ENCODE measurements at regions not wholly inside any gene's neighbourhood (a gene's known extent, or its start where the extent isn't known, plus 50 kb on each side); places are given as distances from the start of the nearest gene placed in this dataset.

DNA sequence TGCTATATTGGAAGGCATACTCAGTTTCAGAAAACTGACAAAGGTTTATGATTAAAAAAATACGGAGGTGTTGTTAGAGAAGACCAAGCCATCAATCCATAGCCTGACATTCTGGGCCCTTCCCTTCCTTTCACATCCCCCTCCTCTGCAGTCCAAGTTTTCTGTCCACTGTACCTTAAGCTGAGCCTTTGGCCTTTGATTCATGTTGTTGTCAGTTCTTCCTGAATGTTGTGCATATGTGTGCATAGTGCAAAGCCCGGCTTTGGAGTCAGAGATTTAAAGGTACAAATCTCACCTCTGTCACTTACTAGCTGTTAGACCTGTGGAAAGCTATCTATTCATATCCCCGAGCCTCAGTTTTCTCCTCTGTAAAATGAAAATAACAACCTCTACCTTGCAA lies 104.9 kb upstream of the AGBL1 start:
- Histone ChIP-seq H3K36me3 (ENCODE audit: control insufficient read depth, insufficient read depth, low read length) (no peaks in the 10 kb centered on the region), H3K9me3 (ENCODE audit: control insufficient read depth in 2 of 2, low read length in 2 of 2) (peaks cover 0 to 6% of the 10 kb centered on the region in 2 experiments), H3K27me3 (ENCODE audit: control insufficient read depth, insufficient read depth, low read length) (peaks cover 3% of the 10 kb centered on the region), H3K27ac (ENCODE audit: insufficient read depth, low read length, poor library complexity, severe bottlenecking) (no peak overlapping the region), H3K4me3 (ENCODE audit: low read depth, low read length) (no peak overlapping the region), H3K4me1 (ENCODE audit: control insufficient read depth, insufficient read depth, low read length, poor library complexity, severe bottlenecking) (no peaks in the 10 kb centered on the region)
- ATAC-seq (ENCODE audit: low read depth in 2 of 2): no peak
- no peak overlapping the region for H3K27ac Mint-ChIP-seq
- H3K27me3 Mint-ChIP-seq: peaks cover 14% of the 10 kb centered on the region
- no peaks in the 10 kb centered on the region for H3K4me1 Mint-ChIP-seq
- no peaks in the 10 kb centered on the region for H3K36me3 Mint-ChIP-seq
- no peak for DNase-seq
- no peak overlapping the region for H3K4me3 Mint-ChIP-seq
- peaks cover 0 to 9% (median 6%) of the 10 kb centered on the region in 7 donors for H3K9me3 Mint-ChIP-seq

DNA sequence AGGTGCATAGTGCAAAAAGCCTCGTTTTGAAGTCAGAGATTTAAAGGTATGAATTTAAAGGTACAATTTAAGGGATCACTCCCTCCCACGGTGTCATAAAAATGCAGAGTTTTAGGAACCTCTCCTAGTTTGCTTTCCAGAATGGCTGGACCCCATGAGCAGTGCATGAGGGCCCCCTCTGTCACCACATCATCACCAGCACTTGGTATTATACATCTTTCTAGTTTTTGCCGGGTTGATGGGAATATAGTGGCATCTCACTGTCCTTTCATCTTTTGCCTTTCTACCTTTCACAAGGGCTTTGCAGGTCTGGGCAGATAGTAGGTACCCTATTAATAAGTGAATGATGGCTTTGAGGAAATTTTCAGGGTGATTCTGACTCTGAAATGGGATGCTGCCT lies 103.6 kb upstream of the AGBL1 start:
- peaks cover 0 to 6% of the 10 kb centered on the region in 2 experiments for H3K9me3 ChIP-seq (ENCODE audit: control insufficient read depth in 2 of 2, low read length in 2 of 2)
- Mint-ChIP-seq H3K4me1 (no peaks in the 10 kb centered on the region), H3K36me3 (no peaks in the 10 kb centered on the region), H3K27ac (no peak overlapping the region), H3K27me3 (peaks cover 6% of the 10 kb centered on the region), H3K4me3 (no peak overlapping the region), H3K9me3 (peaks cover 0 to 9% (median 6%) of the 10 kb centered on the region in 7 donors)
- no peak overlapping the region for H3K27ac ChIP-seq (ENCODE audit: insufficient read depth, low read length, poor library complexity, severe bottlenecking)
- ATAC-seq (ENCODE audit: low read depth in 2 of 2) (no peak), DNase-seq (no peak)
- H3K27me3 ChIP-seq (ENCODE audit: control insufficient read depth, insufficient read depth, low read length): peaks cover 3% of the 10 kb centered on the region
- no peaks in the 10 kb centered on the region for H3K4me1 ChIP-seq (ENCODE audit: control insufficient read depth, insufficient read depth, low read length, poor library complexity, severe bottlenecking)
- H3K36me3 ChIP-seq (ENCODE audit: control insufficient read depth, insufficient read depth, low read length): no peaks in the 10 kb centered on the region
- no peak overlapping the region for H3K4me3 ChIP-seq (ENCODE audit: low read depth, low read length)

DNA sequence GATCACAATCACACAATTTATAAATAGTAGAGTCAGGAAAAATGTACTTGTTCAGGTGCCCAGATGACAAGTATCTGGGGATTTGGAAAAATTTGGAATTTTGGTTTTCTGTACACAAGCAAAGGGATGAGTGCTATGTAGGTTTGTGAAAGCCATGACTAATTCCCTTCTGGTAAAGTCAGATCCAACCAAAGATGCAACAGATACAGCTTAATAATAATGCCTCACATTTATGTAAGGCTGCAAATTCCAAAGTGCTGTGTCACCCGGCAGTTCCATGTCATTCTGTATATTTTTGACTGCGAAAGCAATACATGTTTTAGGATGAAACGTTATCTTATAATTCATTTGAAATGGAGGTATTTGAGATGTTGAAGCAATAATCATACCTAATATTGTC lies 102.7 kb upstream of the AGBL1 start:
- DNase-seq (no peak), ATAC-seq (ENCODE audit: low read depth in 2 of 2) (no peak)
- Mint-ChIP-seq H3K9me3 (peaks cover 0 to 9% (median 6%) of the 10 kb centered on the region in 7 donors), H3K4me3 (no peak overlapping the region), H3K27ac (no peak overlapping the region), H3K27me3 (peaks cover 6% of the 10 kb centered on the region), H3K4me1 (no peaks in the 10 kb centered on the region), H3K36me3 (no peaks in the 10 kb centered on the region)
- Histone ChIP-seq H3K27me3 (ENCODE audit: control insufficient read depth, insufficient read depth, low read length) (peaks cover 3% of the 10 kb centered on the region), H3K4me3 (ENCODE audit: low read depth, low read length) (no peak overlapping the region), H3K27ac (ENCODE audit: insufficient read depth, low read length, poor library complexity, severe bottlenecking) (no peak overlapping the region), H3K9me3 (ENCODE audit: control insufficient read depth in 2 of 2, low read length in 2 of 2) (peaks cover 0 to 8% of the 10 kb centered on the region in 2 experiments), H3K4me1 (ENCODE audit: control insufficient read depth, insufficient read depth, low read length, poor library complexity, severe bottlenecking) (no peaks in the 10 kb centered on the region), H3K36me3 (ENCODE audit: control insufficient read depth, insufficient read depth, low read length) (no peaks in the 10 kb centered on the region)

DNA sequence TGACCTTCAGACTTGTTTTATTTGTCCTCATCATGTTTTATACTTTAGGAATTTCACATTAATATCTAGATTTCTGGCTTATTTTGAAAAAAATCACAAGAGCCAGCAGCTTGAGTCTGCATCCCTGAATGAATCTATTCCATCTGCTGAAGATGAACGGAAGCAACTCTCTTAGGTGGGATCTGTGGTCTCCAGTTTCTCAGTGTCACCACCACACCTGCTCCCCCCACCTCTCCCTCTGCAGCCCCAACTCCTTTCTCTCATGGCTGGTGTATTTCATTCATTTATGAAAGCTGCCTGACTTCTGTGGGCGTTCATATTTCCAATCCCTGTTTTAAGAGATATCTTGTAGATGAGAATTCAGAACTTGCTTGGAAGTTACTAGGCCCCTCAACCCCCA lies 102.1 kb upstream of the AGBL1 start:
- Mint-ChIP-seq H3K4me1 (no peaks in the 10 kb centered on the region), H3K9me3 (peaks cover 0 to 9% (median 6%) of the 10 kb centered on the region in 7 donors), H3K36me3 (no peaks in the 10 kb centered on the region), H3K27ac (no peak overlapping the region), H3K27me3 (peaks cover 5% of the 10 kb centered on the region), H3K4me3 (no peak overlapping the region)
- Histone ChIP-seq H3K36me3 (ENCODE audit: control insufficient read depth, insufficient read depth, low read length) (no peaks in the 10 kb centered on the region), H3K4me3 (ENCODE audit: low read depth, low read length) (no peak overlapping the region), H3K27me3 (ENCODE audit: control insufficient read depth, insufficient read depth, low read length) (peaks cover 3% of the 10 kb centered on the region), H3K9me3 (ENCODE audit: control insufficient read depth in 2 of 2, low read length in 2 of 2) (peaks cover 0 to 8% of the 10 kb centered on the region in 2 experiments), H3K27ac (ENCODE audit: insufficient read depth, low read length, poor library complexity, severe bottlenecking) (no peak overlapping the region), H3K4me1 (ENCODE audit: control insufficient read depth, insufficient read depth, low read length, poor library complexity, severe bottlenecking) (no peaks in the 10 kb centered on the region)
- DNase-seq (no peak), ATAC-seq (ENCODE audit: low read depth in 2 of 2) (no peak)

DNA sequence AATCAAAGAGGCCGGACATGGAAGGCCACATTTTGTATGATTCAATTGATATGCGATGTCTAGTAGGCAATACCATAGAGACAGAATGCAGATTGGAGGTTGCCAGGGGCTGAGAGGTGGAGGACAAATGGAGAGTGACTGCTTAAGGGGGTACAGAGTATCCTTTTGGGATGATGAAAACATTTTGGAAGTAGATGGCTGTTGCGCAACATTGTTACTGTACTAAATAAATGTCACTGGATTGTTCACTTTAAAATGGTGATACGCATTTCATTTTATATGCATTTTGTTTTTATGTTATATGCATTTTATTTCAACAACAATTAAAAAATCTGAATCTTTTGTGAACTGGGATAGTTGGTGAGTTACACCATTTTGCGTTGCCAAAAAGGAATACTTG lies 99.7 kb upstream of the AGBL1 start:
- Mint-ChIP-seq H3K9me3 (peaks cover 0 to 9% (median 6%) of the 10 kb centered on the region in 7 donors), H3K36me3 (no peaks in the 10 kb centered on the region), H3K27me3 (peaks cover 5% of the 10 kb centered on the region), H3K4me1 (no peaks in the 10 kb centered on the region), H3K4me3 (no peak overlapping the region), H3K27ac (no peak overlapping the region)
- H3K4me3 ChIP-seq (ENCODE audit: low read depth, low read length): no peak overlapping the region
- H3K36me3 ChIP-seq (ENCODE audit: control insufficient read depth, insufficient read depth, low read length): no peaks in the 10 kb centered on the region
- H3K9me3 ChIP-seq (ENCODE audit: control insufficient read depth in 2 of 2, low read length in 2 of 2): peaks cover 0 to 8% of the 10 kb centered on the region in 2 experiments
- H3K27ac ChIP-seq (ENCODE audit: insufficient read depth, low read length, poor library complexity, severe bottlenecking): no peak overlapping the region
- DNase-seq (no peak), ATAC-seq (ENCODE audit: low read depth in 2 of 2) (no peak)
- H3K27me3 ChIP-seq (ENCODE audit: control insufficient read depth, insufficient read depth, low read length): peaks cover 3% of the 10 kb centered on the region
- H3K4me1 ChIP-seq (ENCODE audit: control insufficient read depth, insufficient read depth, low read length, poor library complexity, severe bottlenecking): no peaks in the 10 kb centered on the region

DNA sequence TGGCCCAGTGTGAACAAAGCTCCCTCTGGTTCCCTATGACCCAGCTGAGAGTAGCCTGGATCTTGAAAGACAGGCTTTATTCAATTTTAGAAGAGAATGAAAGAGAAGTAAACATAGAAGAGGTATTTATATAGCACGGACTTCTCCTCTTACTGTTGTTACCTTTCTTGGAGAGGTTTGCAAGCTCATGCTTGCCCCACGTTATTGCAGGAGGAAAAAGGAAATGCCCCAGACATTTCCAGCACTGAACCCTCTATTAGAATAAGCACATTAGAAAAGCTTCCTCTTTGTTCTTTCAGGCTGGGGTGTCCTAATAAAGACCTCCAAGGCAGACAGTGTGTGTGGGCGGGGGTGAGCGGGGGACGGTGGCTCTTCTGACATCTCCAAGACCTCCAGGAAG lies 98.7 kb upstream of the AGBL1 start:
- H3K27me3 ChIP-seq (ENCODE audit: control insufficient read depth, insufficient read depth, low read length): no peaks in the 10 kb centered on the region
- Mint-ChIP-seq H3K4me3 (no peak overlapping the region), H3K4me1 (no peaks in the 10 kb centered on the region), H3K36me3 (no peaks in the 10 kb centered on the region), H3K27me3 (peaks cover 8% of the 10 kb centered on the region), H3K27ac (no peak overlapping the region), H3K9me3 (peaks cover 0 to 7% (median 3%) of the 10 kb centered on the region in 7 donors)
- DNase-seq: no peak
- H3K27ac ChIP-seq (ENCODE audit: insufficient read depth, low read length, poor library complexity, severe bottlenecking): no peak overlapping the region
- no peaks in the 10 kb centered on the region for H3K36me3 ChIP-seq (ENCODE audit: control insufficient read depth, insufficient read depth, low read length)
- no peak for ATAC-seq (ENCODE audit: low read depth in 2 of 2)
- H3K4me1 ChIP-seq (ENCODE audit: control insufficient read depth, insufficient read depth, low read length, poor library complexity, severe bottlenecking): no peaks in the 10 kb centered on the region
- peaks cover 0 to 8% of the 10 kb centered on the region in 2 experiments for H3K9me3 ChIP-seq (ENCODE audit: control insufficient read depth in 2 of 2, low read length in 2 of 2)
- no peak overlapping the region for H3K4me3 ChIP-seq (ENCODE audit: low read depth, low read length)

DNA sequence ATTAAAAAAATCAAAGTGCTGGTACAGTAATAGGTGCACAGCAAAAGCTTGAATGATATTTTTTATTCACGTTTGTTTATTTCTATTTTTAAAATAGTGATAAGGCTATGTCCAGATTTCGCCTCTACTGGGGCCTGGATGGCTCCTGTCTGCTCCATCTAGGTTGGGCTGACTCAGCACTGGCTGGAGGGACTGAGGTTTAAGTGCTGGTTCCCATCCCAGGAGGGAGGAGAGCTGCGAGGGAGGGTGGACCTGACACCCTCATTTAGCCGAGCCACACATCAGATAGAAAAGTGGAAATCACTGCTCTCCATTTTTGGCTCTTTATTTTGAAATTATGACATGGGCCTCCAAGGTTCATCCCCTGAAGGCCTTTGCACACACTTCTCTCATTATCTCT lies 95.4 kb upstream of the AGBL1 start:
- H3K9me3 ChIP-seq (ENCODE audit: control insufficient read depth in 2 of 2, low read length in 2 of 2): peaks cover 0 to 2% of the 10 kb centered on the region in 2 experiments
- Mint-ChIP-seq H3K4me1 (peaks cover 0 to 1% (median 0%) of the 10 kb centered on the region in 4 donors), H3K36me3 (no peaks in the 10 kb centered on the region), H3K9me3 (peaks cover 0 to 3% (median 0%) of the 10 kb centered on the region in 7 donors), H3K27me3 (peaks cover 9% of the 10 kb centered on the region), H3K27ac (no peak overlapping the region), H3K4me3 (no peak overlapping the region)
- no peak overlapping the region for H3K4me3 ChIP-seq (ENCODE audit: low read depth, low read length)
- DNase-seq: no peak
- no peaks in the 10 kb centered on the region for H3K27me3 ChIP-seq (ENCODE audit: control insufficient read depth, insufficient read depth, low read length)
- H3K27ac ChIP-seq (ENCODE audit: insufficient read depth, low read length, poor library complexity, severe bottlenecking): no peak overlapping the region
- no peak for ATAC-seq (ENCODE audit: low read depth in 2 of 2)
- H3K36me3 ChIP-seq (ENCODE audit: control insufficient read depth, insufficient read depth, low read length): no peaks in the 10 kb centered on the region
- no peaks in the 10 kb centered on the region for H3K4me1 ChIP-seq (ENCODE audit: control insufficient read depth, insufficient read depth, low read length, poor library complexity, severe bottlenecking)

DNA sequence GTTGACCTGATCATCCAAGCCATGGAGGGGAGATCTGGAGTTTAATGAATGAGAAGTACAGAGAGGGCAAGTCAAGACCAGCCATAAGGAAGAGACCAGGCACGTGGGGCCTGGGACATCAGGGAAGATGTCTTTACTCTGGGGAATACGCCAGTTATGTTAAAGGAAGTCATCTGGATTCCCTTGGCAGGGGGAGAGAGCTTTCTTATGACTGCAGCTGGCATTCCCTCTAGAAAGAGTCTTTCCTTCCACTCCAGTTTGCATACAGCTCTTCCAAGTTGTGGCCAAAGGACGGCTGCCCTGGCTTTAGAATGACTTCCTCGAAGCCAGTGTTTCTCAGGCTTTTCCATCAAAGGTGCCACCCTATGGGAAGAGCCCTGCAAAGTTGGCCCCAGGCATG lies 93.6 kb upstream of the AGBL1 start:
- Histone ChIP-seq H3K9me3 (ENCODE audit: control insufficient read depth in 2 of 2, low read length in 2 of 2) (peaks cover 0 to 2% of the 10 kb centered on the region in 2 experiments), H3K4me1 (ENCODE audit: control insufficient read depth, insufficient read depth, low read length, poor library complexity, severe bottlenecking) (no peaks in the 10 kb centered on the region), H3K27ac (ENCODE audit: insufficient read depth, low read length, poor library complexity, severe bottlenecking) (no peak overlapping the region), H3K4me3 (ENCODE audit: low read depth, low read length) (no peak overlapping the region), H3K27me3 (ENCODE audit: control insufficient read depth, insufficient read depth, low read length) (no peaks in the 10 kb centered on the region), H3K36me3 (ENCODE audit: control insufficient read depth, insufficient read depth, low read length) (no peaks in the 10 kb centered on the region)
- DNase-seq: no peak
- Mint-ChIP-seq H3K27me3 (peaks cover 9% of the 10 kb centered on the region), H3K36me3 (no peaks in the 10 kb centered on the region), H3K9me3 (no peaks in the 10 kb centered on the region), H3K4me1 (peaks cover 0 to 1% (median 0%) of the 10 kb centered on the region in 4 donors), H3K4me3 (no peak overlapping the region), H3K27ac (no peak overlapping the region)
- no peak for ATAC-seq (ENCODE audit: low read depth in 2 of 2)

All from CD4-positive, CD25-positive, alpha-beta regulatory T cell (primary cell).